OCI-LY1 (cell line): ENCODE measurements at regions not wholly inside any gene's neighbourhood (a gene's known extent, or its start where the extent isn't known, plus 50 kb on each side); places are given as distances from the start of the nearest gene placed in this dataset.
"Not testable (repeated sequence)": the region's sequence is repeated elsewhere in the genome, so short reads cannot be mapped to it uniquely, and the experiment has no call there.

Experiments
- H2AFZ ChIP-seq: fragments of 200-600 bp; sonication (generic), shearing (Covaris generic); 2 replicates; pipeline ENCODE4 v1.6.0; 2014; ENCODE audit warnings: antibody characterized with exemption, mild to moderate bottlenecking, low read length
- H3F3A ChIP-seq: fragments of 200-600 bp; sonication (generic), shearing (Covaris generic); 2 replicates; pipeline ENCODE4 v1.6.0; 2014; ENCODE audit warnings: mild to moderate bottlenecking, antibody characterized with exemption, low read length, moderate library complexity; ENCODE audit not compliant: insufficient read depth
- H3K27ac ChIP-seq: fragments of 200-600 bp; sonication (generic); 2 replicates; pipeline ENCODE4 v1.5.1; 2014; ENCODE audit warnings: low read length, mixed run types, mild to moderate bottlenecking, low read depth; ENCODE audit not compliant: poor library complexity, severe bottlenecking
- H3K27me3 ChIP-seq: fragments of 200-600 bp; sonication (generic); 2 replicates; pipeline ENCODE4 v1.6.0; 2014; ENCODE audit warnings: antibody characterized with exemption, mild to moderate bottlenecking, low read length, moderate library complexity; ENCODE audit not compliant: insufficient read depth
- H3K36me3 ChIP-seq: fragments of 200-600 bp; sonication (generic); 2 replicates; pipeline ENCODE4 v1.6.1; 2014; ENCODE audit warnings: mild to moderate bottlenecking, antibody characterized with exemption, low read length, moderate library complexity, mixed read lengths; ENCODE audit not compliant: insufficient read depth
- H3K4me1 ChIP-seq: fragments of 200-600 bp; sonication (generic); 2 replicates; pipeline ENCODE4 v1.5.1; 2014; ENCODE audit warnings: mild to moderate bottlenecking, low read length, moderate library complexity; ENCODE audit not compliant: insufficient read depth, severe bottlenecking
- H3K4me2 ChIP-seq: fragments of 200-600 bp; sonication (generic), shearing (Covaris generic); 2 replicates; pipeline ENCODE4 v1.6.1; 2014; ENCODE audit warnings: low read length
- H3K4me3 ChIP-seq: fragments of 200-600 bp; sonication (generic); 2 replicates; pipeline ENCODE4 v1.5.1; 2014; ENCODE audit warnings: low read length, low read depth, mild to moderate bottlenecking, mixed read lengths; ENCODE audit not compliant: poor library complexity, severe bottlenecking
- H3K79me2 ChIP-seq: fragments of 200-600 bp; shearing (Covaris generic); 2 replicates; pipeline ENCODE4 v1.6.1; 2016; ENCODE audit warnings: mixed run types, low read length, mixed read lengths; ENCODE audit not compliant: insufficient read depth
- H3K9ac ChIP-seq: fragments of 200-600 bp; sonication (generic), shearing (Covaris generic); 2 replicates; pipeline ENCODE4 v1.6.1; 2014; ENCODE audit warnings: mild to moderate bottlenecking, low read length, mixed read lengths
- H3K9me2 ChIP-seq: fragments of 200-600 bp; sonication (generic), shearing (Covaris generic); 2 replicates; pipeline ENCODE4 v1.6.1; 2014; ENCODE audit warnings: low read depth, mild to moderate bottlenecking, low read length, mixed read lengths
- H3K9me3 ChIP-seq: fragments of 200-600 bp; shearing (Covaris generic); 2 replicates; pipeline ENCODE4 v1.6.1; 2014; ENCODE audit warnings: low read length, mixed read lengths
- H4K20me1 ChIP-seq: fragments of 200-600 bp; sonication (generic), shearing (Covaris generic); 2 replicates; pipeline ENCODE4 v1.6.0; 2016; ENCODE audit warnings: mild to moderate bottlenecking, low read length; ENCODE audit not compliant: insufficient read depth

DNA sequence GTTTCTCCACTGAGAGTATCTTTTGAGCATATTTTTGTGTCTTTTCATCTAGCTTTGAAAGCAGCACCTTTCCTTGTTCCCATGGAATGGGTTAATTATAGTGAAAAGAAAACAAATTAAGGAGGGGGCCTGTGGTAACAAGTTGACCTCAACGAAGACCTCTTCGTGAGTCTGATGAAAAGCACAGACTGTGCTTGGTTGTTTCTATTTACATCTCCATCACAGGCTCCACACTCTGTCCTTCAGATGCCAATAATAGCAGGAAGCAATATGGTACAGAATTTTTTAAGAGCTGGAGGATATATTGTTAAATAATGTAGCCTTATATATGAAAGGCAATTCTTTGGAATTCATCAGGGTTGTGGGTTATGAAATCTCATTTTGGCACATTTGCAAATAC is 366.7 kb upstream of the OR4C13 start:
- not testable (repeated sequence) for H2AFZ ChIP-seq, H3K79me2 ChIP-seq, H3K9ac ChIP-seq, H4K20me1 ChIP-seq, H3K9me3 ChIP-seq, H3K27ac ChIP-seq, H3K4me3 ChIP-seq, H3K9me2 ChIP-seq, H3K4me1 ChIP-seq, H3K36me3 ChIP-seq, H3K4me2 ChIP-seq, H3F3A ChIP-seq, H3K27me3 ChIP-seq

DNA sequence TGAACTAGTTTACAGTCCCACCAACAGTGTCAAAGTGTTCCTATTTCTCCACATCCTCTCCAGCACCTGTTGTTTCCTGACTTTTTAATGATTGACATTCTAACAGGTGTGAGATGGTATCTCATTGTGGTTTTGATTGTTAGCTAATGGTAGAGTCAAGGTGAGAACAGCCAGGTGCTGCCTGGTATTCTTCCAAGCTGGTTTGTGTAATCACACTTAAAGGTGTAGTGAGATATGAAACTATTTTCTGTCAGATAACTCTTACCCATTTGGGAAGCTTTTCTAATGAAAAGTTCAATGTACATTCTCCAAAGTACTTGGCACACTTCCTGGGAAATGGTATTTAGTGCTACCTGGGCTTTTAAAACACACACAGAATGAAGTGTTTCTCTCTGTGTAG is 343.3 kb upstream of the OR4C13 start:
- not testable (repeated sequence) for H3K9me3 ChIP-seq, H3K4me3 ChIP-seq, H3K79me2 ChIP-seq, H3K9me2 ChIP-seq, H3K4me1 ChIP-seq, H3K27ac ChIP-seq, H3K27me3 ChIP-seq, H3K4me2 ChIP-seq, H3K36me3 ChIP-seq, H3F3A ChIP-seq, H4K20me1 ChIP-seq, H3K9ac ChIP-seq, H2AFZ ChIP-seq

DNA sequence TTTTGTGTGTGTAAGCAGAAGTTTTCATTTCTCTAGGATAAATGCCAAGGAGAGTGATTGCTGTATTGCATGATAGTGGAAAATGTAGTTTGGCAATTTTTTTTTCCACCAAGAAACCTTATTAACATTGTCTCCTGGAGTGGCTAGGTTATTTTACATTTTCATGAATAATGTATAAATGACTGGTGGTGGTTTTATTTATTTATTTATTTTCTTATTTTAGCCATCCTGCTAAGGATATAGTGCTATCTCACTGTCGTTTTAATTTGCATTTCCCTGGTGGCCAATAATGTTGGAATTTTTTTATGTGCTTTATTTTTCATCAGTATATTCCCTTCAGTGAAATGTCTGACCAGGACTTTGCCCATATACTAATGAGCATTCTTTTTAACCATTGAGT is 328.3 kb upstream of the OR4C13 start:
- H3K4me1 ChIP-seq, H3K4me2 ChIP-seq, H3K9me2 ChIP-seq, H2AFZ ChIP-seq, H4K20me1 ChIP-seq, H3K79me2 ChIP-seq, H3K27ac ChIP-seq, H3F3A ChIP-seq, H3K9ac ChIP-seq, H3K9me3 ChIP-seq, H3K27me3 ChIP-seq, H3K36me3 ChIP-seq, H3K4me3 ChIP-seq: not testable (repeated sequence)

- H3K27me3 ChIP-seq, H3F3A ChIP-seq, H3K4me3 ChIP-seq, H3K9ac ChIP-seq, H3K9me3 ChIP-seq, H2AFZ ChIP-seq, H3K4me2 ChIP-seq, H3K27ac ChIP-seq, H3K36me3 ChIP-seq, H3K9me2 ChIP-seq, H3K4me1 ChIP-seq, H4K20me1 ChIP-seq, H3K79me2 ChIP-seq: not testable (repeated sequence)
These were observed 281.5 kb upstream of the OR4C13 start for GRCh38 chr11:49670705-49671104.

- H3K27me3 ChIP-seq, H3K4me2 ChIP-seq, H3F3A ChIP-seq, H3K27ac ChIP-seq, H3K9ac ChIP-seq, H3K36me3 ChIP-seq, H3K9me2 ChIP-seq, H4K20me1 ChIP-seq, H2AFZ ChIP-seq, H3K9me3 ChIP-seq, H3K79me2 ChIP-seq, H3K4me3 ChIP-seq, H3K4me1 ChIP-seq: not testable (repeated sequence)
These were observed 250.1 kb upstream of the OR4C13 start for GRCh38 chr11:49702121-49702520.

DNA sequence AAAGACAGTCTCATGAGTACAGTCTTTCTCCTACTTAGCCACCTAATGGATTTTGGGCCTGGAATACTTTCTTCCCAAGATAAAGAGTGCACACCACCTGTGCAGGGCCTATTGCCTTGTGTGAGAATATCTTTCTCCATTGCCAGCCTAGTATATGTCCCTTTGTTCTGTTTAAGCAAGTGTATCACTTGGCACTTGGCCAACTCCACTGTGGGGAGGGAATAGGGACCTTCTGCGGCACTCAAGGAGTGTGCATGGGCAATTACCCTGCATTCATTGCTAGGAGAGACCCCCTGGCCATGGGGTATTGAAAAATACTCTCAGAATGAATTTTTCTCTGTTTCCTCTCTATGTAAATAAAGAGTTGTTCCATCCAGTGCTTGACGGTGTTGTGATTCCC is 201.7 kb upstream of the OR4C13 start:
- not testable (repeated sequence) for H3K9me3 ChIP-seq, H3K9ac ChIP-seq, H3K4me3 ChIP-seq, H3K27ac ChIP-seq, H3K4me1 ChIP-seq, H2AFZ ChIP-seq, H4K20me1 ChIP-seq, H3K36me3 ChIP-seq, H3K79me2 ChIP-seq, H3F3A ChIP-seq, H3K4me2 ChIP-seq, H3K27me3 ChIP-seq, H3K9me2 ChIP-seq

DNA sequence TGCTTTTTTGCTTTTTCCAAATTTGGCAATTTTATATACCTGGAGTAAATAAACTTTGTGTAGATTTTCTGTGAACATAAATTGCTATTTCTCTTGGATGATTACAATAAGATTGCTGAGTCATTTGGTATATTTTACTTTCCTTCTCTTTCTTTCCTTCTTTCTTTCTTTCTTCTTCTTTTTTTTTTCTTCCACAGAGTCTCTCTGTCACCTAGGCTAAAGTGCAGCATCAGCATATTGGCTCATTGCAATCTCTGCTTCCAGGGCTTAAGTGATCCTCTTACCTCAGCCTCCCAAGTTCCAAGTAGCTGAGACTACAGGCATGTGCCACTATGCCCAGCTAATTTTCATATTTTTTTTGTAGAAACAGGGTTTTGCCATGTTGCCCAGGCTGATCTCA is 201.2 kb upstream of the OR4C13 start:
- H3K79me2 ChIP-seq, H3K9ac ChIP-seq, H3K4me2 ChIP-seq, H3K36me3 ChIP-seq, H2AFZ ChIP-seq, H3K9me3 ChIP-seq, H3F3A ChIP-seq, H4K20me1 ChIP-seq, H3K27me3 ChIP-seq, H3K9me2 ChIP-seq, H3K4me3 ChIP-seq, H3K27ac ChIP-seq, H3K4me1 ChIP-seq: not testable (repeated sequence)

DNA sequence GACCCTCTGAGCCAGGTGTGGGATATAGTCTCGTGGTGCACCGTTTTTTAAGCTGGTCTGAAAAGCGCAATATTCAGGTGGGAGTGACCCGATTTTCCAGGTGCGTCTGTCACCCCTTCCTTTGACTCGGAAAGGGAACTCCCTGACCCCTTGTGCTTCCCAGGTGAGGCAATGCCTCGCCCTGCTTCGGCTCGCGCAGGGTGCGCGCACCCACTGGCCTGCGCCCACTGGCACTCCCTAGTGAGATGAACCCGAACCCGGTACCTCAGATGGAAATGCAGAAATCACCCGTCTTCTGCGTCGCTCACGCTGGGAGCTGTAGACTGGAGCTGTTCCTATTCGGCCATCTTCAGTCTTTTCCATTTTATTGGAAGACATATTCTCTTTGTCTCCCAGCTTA is 171.4 kb upstream of the OR4C13 start:
- not testable (repeated sequence) for H3K27me3 ChIP-seq, H3F3A ChIP-seq, H4K20me1 ChIP-seq, H2AFZ ChIP-seq, H3K9me2 ChIP-seq, H3K4me2 ChIP-seq, H3K27ac ChIP-seq, H3K36me3 ChIP-seq, H3K79me2 ChIP-seq, H3K4me1 ChIP-seq, H3K9ac ChIP-seq, H3K9me3 ChIP-seq, H3K4me3 ChIP-seq
